Activated CD4-positive, CD25-positive, alpha-beta regulatory T cell treated with anti-CD3 and anti-CD28 coated beads, Interleukin-2, amount 50 U/mL, for 72 hours (primary cell): ENCODE measurements at regions not wholly inside any gene's neighbourhood (a gene's known extent, or its start where the extent isn't known, plus 50 kb on each side); places are given as distances from the start of the nearest gene placed in this dataset.

ENCODE experiments used
- DNase-seq: peaks from one replicate; pipeline ENCODE4 v3.0.0; 2021

GRCh38 chrX:9318213-9318612 lies 146.6 kb upstream of the TBL1X start:
- no peak for DNase-seq

- DNase-seq: no peak
These were observed 146.1 kb upstream of the TBL1X start for GRCh38 chrX:9318766-9319165.

GRCh38 chrX:9320940-9321339 lies 143.9 kb upstream of the TBL1X start:
- DNase-seq: no peak

GRCh38 chrX:9324676-9325075 lies 140.2 kb upstream of the TBL1X start:
- DNase-seq: no peak

GRCh38 chrX:9326369-9326768 lies 138.5 kb upstream of the TBL1X start:
- DNase-seq: no peak

GRCh38 chrX:9327086-9327746 lies 137.6 kb upstream of the TBL1X start:
- no peak for DNase-seq

GRCh38 chrX:9327747-9328145 lies 137.1 kb upstream of the TBL1X start:
- DNase-seq: no peak

- no peak for DNase-seq
These were observed 135.8 kb upstream of the TBL1X start for GRCh38 chrX:9329056-9329455.

GRCh38 chrX:9330249-9330982 lies 134.4 kb upstream of the TBL1X start:
- DNase-seq: no peak

GRCh38 chrX:9333873-9334560 lies 130.8 kb upstream of the TBL1X start:
- DNase-seq: no peak

- no peak for DNase-seq
These were observed 129.6 kb upstream of the TBL1X start for GRCh38 chrX:9335251-9335650.

- no peak for DNase-seq
These were observed 128.4 kb upstream of the TBL1X start for GRCh38 chrX:9336456-9336855.

GRCh38 chrX:9337046-9337445 lies 127.8 kb upstream of the TBL1X start:
- no peak for DNase-seq

GRCh38 chrX:9338986-9339385 lies 125.9 kb upstream of the TBL1X start:
- DNase-seq: no peak

- no peak for DNase-seq
These were observed 125.0 kb upstream of the TBL1X start for GRCh38 chrX:9339603-9340491.

GRCh38 chrX:9340598-9341290 lies 124.1 kb upstream of the TBL1X start:
- no peak for DNase-seq

GRCh38 chrX:9341291-9342201 lies 123.3 kb upstream of the TBL1X start:
- peak; percentile 56 for DNase-seq

- DNase-seq: peak; percentile 59
These were observed 122.3 kb upstream of the TBL1X start for GRCh38 chrX:9342561-9343051.

- no peak for DNase-seq
These were observed 120.9 kb upstream of the TBL1X start for GRCh38 chrX:9343971-9344370.

- DNase-seq: no peak
These were observed 118.9 kb upstream of the TBL1X start for GRCh38 chrX:9345957-9346356.
